GM19328 (cell line): ENCODE measurements at regions not wholly inside any gene's neighbourhood (a gene's known extent, or its start where the extent isn't known, plus 50 kb on each side); places are given as distances from the start of the nearest gene placed in this dataset.
"Not testable (repeated sequence)": the region's sequence is repeated elsewhere in the genome, so short reads cannot be mapped to it uniquely, and the experiment has no call there.

ENCODE experiments used
- ATAC-seq: cut with Tn5 transposase; IDR thresholded peaks from one replicate; pipeline ENCODE4 v1.9.1; 2021; ENCODE audit warnings: mild to moderate bottlenecking, moderate library complexity; ENCODE audit not compliant: unreplicated experiment

GRCh38 chr5:10019236-10019635 lies 230.5 kb downstream of the ATPSCKMT start:
- no peak for ATAC-seq

GRCh38 chr5:10018201-10019069 lies 231.3 kb downstream of the ATPSCKMT start:
- no peak for ATAC-seq

- ATAC-seq = no peak
These were observed 231.9 kb downstream of the ATPSCKMT start for GRCh38 chr5:10017786-10018185.

- not testable (repeated sequence) for ATAC-seq
These were observed 233.1 kb downstream of the ATPSCKMT start for GRCh38 chr5:10016559-10016958.

- ATAC-seq = not testable (repeated sequence)
These were observed 234.0 kb downstream of the ATPSCKMT start for GRCh38 chr5:10015681-10016080.

- ATAC-seq = no peak
These were observed 239.9 kb downstream of the ATPSCKMT start for GRCh38 chr5:10009802-10010201.

- no peak for ATAC-seq
These were observed 262.6 kb downstream of the ATPSCKMT start for GRCh38 chr5:9987101-9987500.

- ATAC-seq = no peak
These were observed 272.6 kb downstream of the ATPSCKMT start for GRCh38 chr5:9977070-9977469.

GRCh38 chr5:9976621-9977020 lies 273.1 kb downstream of the ATPSCKMT start:
- ATAC-seq = no peak

GRCh38 chr5:9972059-9972458 lies 277.6 kb downstream of the ATPSCKMT start:
- no peak for ATAC-seq

- no peak for ATAC-seq
These were observed 278.4 kb downstream of the ATPSCKMT start for GRCh38 chr5:9971301-9971700.

- no peak for ATAC-seq
These were observed 290.8 kb downstream of the ATPSCKMT start for GRCh38 chr5:9958914-9959313.

- no peak for ATAC-seq
These were observed 292.5 kb downstream of the ATPSCKMT start for GRCh38 chr5:9957214-9957613.

GRCh38 chr5:9956725-9957124 lies 293.0 kb downstream of the ATPSCKMT start:
- ATAC-seq = no peak

GRCh38 chr5:9955586-9955985 lies 294.1 kb downstream of the ATPSCKMT start:
- ATAC-seq = no peak

- ATAC-seq = no peak
These were observed 294.8 kb downstream of the ATPSCKMT start for GRCh38 chr5:9954869-9955268.

GRCh38 chr5:9953691-9954090 lies 296.0 kb downstream of the ATPSCKMT start:
- no peak for ATAC-seq

GRCh38 chr5:9951865-9952516 lies 297.7 kb downstream of the ATPSCKMT start:
- no peak for ATAC-seq

- no peak for ATAC-seq
These were observed 301.7 kb downstream of the ATPSCKMT start for GRCh38 chr5:9947944-9948343.

- ATAC-seq = no peak
These were observed 302.4 kb downstream of the ATPSCKMT start for GRCh38 chr5:9947225-9947714.

- no peak for ATAC-seq
These were observed 302.6 kb upstream of the TAS2R1 start for GRCh38 chr5:9932770-9933169.

GRCh38 chr5:9930156-9930555 lies 300.0 kb upstream of the TAS2R1 start:
- ATAC-seq = no peak
